LoVo (cell line): ENCODE measurements at regions not wholly inside any gene's neighbourhood (a gene's known extent, or its start where the extent isn't known, plus 50 kb on each side); places are given as distances from the start of the nearest gene placed in this dataset.
"Not testable (repeated sequence)": the region's sequence is repeated elsewhere in the genome, so short reads cannot be mapped to it uniquely, and the experiment has no call there.

Experiments used
- DNase-seq: peaks from one replicate; pipeline ENCODE4 v3.0.0-alpha.2; 2016; ENCODE audit warnings: low spot score

DNA sequence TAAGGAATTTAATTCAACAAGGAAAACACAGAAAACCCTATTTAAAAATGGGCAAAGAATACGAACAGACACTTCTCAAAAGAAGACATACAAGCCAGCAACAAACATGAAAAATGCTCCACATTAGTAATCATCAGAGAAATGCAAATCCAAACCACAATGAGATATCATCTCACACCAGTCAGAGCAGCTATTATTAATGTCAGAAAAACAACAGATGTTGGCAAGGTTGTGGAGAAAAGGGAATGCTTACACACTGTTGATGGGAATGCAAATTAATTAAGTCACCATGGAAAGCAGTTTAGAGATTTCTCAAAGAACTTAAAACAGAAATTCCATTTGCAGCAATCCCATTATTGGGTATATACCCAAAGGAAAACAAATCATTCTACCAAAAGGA lies 55.2 kb downstream of the GCC1 start:
- no peak for DNase-seq

- DNase-seq: no peak
Observed at GRCh38 chr7:127527561-127527960, 57.8 kb downstream of the GCC1 start.

- DNase-seq: no peak
Observed at GRCh38 chr7:127525866-127526480, 59.4 kb downstream of the GCC1 start.

GRCh38 chr7:127516320-127516719 lies 69.1 kb downstream of the GCC1 start:
- DNase-seq: no peak

DNA sequence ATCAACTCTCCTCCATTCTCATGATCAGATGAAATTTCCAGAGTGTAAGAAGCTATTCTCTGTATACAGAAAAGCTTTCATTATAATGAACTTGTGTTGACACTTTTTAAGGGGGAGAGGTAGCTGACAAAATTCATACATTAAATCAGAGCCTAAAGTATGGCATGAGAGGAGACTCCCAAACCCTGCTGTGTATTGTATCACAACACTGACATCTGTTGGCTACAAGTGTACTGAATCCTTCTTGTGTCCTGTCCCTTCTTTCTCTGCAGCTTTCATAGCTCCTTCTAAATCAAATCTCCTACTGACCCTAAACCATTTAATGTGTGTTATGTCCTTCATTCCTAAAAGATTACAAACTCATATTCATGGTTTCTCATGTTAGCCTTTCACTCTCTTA lies 70.9 kb downstream of the GCC1 start:
- DNase-seq: peak; percentile 39

GRCh38 chr7:127513311-127513710 lies 72.1 kb downstream of the GCC1 start:
- no peak for DNase-seq

DNA sequence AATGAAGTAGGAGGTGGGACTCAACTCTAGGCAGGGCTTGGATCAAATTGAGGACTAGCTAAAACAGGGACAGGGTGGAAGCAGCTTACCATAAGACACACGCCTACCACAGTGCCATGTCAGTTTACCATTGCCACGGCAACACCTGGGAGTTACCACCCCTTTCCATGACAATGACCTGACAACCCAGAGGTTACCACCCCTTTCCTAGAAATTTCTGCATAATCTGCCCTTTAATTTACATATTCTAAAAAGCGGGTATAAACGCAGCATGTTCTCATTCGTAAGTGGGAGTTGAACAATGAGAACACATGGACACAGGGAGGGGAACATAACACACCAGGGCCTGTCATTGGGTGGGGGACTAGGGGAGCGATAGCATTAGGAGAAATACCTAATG lies 72.7 kb downstream of the GCC1 start:
- DNase-seq: no peak

- no peak for DNase-seq
Observed at GRCh38 chr7:127504715-127505114, 80.7 kb downstream of the GCC1 start.

DNA sequence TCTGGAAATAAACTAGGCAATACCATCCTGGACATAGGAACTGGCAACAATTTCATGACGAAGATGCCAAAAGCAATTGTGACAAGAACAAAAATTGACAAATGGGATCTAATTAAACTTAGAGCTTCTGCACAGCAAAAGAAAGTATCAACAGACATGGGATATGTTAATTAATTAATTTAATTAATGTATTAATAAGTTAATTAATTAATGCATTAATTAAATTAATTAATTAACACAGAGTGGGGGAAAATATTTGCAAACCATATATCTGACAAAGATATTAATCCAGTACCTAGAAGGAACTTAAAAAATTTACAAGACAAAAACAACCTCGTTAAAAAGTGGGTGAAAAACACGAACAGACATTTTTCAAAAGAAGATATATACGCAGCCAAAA lies 83.6 kb downstream of the GCC1 start:
- no peak for DNase-seq

GRCh38 chr7:127487381-127487780 lies 94.9 kb upstream of the ZNF800 start:
- no peak for DNase-seq

DNA sequence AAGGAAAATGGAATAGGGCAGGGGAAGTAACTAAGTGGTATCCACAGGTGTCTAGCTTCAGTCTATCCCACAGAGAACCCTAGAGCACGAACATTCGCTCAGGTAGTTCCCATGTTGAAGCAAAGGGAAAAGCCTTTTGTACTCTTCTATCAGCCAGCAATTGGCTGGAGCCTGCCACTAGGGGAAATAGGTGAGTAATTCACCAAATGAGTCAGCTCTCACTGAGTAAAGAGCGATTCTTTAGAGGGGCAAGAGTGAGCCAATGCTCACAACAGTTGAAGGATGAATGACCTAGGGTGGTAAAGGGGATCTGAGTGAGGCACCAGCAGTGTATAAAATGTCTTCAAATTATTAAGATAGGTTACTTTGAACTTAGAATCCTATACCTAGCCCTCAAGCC lies 94.1 kb upstream of the ZNF800 start:
- DNase-seq: peak; percentile 11

- DNase-seq: no peak
Observed at GRCh38 chr7:127485482-127485881, 93.0 kb upstream of the ZNF800 start.

DNA sequence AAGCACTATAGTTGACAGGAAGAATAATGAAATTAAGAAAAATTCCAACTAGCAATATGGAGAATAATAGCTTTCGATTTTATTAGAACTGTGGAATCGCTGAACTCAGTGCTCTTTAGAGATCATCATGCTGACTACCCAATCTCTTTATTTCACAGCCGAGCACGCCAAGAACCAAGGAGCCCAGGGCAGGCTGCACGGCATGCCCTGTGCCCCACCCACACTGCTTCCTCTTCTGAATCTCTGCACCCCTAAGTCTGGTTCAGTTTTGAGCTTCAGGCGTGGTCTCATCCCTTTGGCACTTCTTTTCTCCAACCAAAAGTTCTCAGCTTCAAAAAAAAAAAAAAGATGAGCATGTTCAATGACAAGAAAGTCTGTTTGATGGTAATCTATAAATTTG lies 92.4 kb upstream of the ZNF800 start:
- no peak for DNase-seq

DNA sequence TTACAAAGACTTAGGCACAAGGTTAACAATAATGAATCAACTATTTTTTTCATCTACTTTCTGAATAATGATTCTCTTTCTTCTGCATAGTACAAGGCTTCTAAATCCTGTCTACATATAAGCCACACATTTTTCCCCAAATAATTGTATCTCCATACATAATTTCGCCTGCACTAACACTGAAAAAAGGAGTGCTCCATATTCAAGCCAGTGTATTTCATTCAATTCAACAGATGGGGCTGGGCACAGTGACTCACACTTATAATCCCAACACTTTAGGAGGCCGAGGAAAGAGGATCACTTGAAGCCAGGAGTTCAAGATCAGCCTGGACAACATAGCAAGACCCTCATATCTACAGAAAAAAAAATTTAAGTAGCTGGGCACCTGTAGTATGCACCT lies 86.0 kb upstream of the ZNF800 start:
- DNase-seq: no peak

DNA sequence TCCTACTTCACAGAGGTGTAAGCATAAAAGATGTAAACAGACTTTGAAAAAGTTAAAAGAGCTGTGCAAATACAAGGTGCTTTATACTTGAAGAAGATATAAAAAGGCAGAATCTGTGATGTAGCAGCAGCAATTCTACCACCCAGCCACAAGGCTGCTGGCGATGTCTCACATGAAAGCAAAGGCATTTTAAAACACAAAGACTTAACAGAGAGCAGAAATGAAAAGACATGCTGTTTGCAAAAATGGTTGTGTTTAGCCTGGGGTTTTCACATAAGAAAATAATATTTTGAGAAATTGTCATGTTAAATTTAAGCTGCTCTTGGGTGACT lies 85.5 kb upstream of the ZNF800 start:
- no peak for DNase-seq

DNA sequence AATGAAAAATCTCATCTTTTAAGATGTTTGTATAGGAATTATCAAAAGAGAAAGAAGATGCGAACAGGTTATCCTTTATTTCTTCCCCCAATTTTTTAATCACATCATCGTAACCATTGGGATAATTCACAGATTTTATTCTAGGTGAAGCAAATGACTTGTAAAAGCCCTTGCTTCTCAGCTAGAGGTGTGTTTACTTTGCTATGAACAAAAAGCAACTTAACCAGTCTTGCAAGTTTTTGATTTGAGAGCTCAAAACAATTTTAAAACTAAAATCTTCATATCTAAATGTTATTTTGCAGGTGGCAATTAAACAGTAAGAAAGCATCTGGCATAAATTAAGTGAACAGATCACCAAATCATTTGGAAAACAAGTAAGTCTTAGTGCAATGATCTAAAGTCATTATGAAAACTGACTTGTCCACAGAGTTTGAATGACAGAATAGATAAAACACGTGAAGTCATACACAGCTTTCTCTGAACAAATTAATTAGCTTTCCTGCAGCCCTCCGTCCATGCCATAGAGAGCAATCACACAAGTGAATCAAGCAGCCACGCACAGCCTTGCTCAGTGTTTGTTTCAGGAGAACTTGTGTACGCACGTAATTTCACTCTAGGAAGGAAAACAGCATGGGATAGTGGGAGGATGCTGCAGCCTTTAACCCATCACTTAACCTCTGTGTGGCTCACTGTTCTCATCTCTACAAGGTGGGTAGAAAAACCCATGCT lies 85.0 kb upstream of the ZNF800 start:
- DNase-seq: no peak

GRCh38 chr7:127476618-127477017 lies 84.1 kb upstream of the ZNF800 start:
- DNase-seq: no peak

DNA sequence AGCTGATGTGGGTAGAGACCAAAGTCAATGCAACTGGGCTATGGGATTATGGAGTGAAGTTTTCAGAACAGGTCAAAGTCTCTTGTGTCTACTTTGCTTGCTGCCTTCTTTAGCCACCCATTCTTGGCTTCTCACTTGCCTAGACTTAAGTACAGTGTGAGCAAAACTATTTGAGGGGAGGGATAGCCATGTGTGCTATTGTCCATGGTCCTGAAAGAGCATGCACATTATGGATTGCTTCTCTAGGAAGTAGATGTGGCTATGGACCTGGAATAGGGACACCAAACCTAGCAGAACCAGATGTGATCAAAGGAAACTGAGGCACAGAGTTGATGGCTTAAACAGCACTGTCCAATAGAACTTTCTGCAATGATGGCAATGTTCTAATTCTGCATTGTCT lies 81.9 kb upstream of the ZNF800 start:
- no peak for DNase-seq

- no peak for DNase-seq
Observed at GRCh38 chr7:127473409-127473808, 80.9 kb upstream of the ZNF800 start.

DNA sequence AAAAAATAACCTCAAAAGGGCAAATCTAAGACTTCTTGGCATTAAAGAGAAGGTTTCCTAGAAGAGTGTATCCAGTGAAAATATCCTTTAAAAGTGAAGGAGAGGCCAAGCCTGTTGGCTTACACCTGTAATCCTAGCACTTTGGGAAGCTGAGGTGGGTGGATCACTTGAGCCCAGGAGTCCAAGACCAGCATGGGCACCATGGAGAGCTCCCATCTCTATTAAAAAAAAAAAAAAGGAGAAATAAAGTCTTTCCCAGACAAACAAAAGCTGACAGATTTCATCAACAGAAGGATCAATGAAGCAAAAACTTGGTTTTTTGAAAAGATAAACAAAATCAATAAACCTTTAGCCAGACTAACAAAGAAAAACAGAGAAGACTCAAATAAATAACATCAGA lies 67.6 kb upstream of the ZNF800 start:
- DNase-seq: no peak

- DNase-seq: not testable (repeated sequence)
Observed at GRCh38 chr7:127451258-127451657, 58.8 kb upstream of the ZNF800 start.

DNA sequence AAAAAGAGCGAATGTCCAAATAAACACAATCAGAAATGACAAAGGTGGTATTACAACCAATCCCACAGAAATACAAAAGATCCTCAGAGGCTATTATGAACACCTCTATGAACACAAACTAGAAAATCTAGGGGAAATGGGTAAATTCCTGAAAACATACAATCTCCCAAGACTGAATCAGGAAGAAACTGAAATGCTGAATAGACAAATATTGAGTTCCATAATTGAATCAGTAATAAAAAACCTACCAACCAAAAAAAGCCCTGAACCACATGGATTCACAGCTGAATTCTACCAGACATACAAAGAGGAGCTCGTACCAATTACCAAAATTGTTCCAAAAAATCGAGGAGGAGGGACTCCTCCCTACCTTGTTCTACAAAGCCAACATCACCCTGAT lies 56.1 kb upstream of the ZNF800 start:
- DNase-seq: no peak

GRCh38 chr7:127447326-127447945 lies 54.9 kb upstream of the ZNF800 start:
- no peak for DNase-seq

GRCh38 chr7:127446842-127447241 lies 54.3 kb upstream of the ZNF800 start:
- no peak for DNase-seq
